ENCODE measurements at regions not wholly inside any gene's neighbourhood (a gene's known extent, or its start where the extent isn't known, plus 50 kb on each side); places are given as distances from the start of the nearest gene placed in this dataset.

DNA sequence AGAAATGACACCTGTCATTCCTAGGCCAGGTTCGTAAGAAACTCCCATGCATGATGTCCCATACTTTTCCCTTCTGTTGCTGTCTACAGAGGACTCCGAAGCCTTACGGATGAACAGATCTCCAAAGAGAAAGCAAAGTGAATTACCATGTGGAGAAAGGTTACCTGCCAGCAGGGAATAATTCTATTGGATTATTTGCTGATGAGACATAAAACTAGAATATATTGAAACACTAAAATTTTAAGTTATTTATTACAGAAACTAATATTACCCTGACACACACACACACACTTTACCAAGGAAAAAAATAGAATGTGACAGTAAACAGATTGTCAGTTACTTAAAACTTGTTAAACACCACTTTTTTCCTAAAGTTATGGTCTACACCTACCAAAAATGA is 452.7 kb upstream of the DAB2 start:
- H3K27me3 ChIP-seq (replicated peaks; ENCODE audit: control insufficient read depth, insufficient read depth, low read length): no peaks in the 10 kb centered on the region
- DNase-seq (ENCODE audit: extremely low read depth, insufficient read length): no peak
- no peaks in the 10 kb centered on the region for H3K36me3 ChIP-seq (ENCODE audit: control insufficient read depth, insufficient read depth, low read length)
- TF ChIP-seq, protein P1, sequence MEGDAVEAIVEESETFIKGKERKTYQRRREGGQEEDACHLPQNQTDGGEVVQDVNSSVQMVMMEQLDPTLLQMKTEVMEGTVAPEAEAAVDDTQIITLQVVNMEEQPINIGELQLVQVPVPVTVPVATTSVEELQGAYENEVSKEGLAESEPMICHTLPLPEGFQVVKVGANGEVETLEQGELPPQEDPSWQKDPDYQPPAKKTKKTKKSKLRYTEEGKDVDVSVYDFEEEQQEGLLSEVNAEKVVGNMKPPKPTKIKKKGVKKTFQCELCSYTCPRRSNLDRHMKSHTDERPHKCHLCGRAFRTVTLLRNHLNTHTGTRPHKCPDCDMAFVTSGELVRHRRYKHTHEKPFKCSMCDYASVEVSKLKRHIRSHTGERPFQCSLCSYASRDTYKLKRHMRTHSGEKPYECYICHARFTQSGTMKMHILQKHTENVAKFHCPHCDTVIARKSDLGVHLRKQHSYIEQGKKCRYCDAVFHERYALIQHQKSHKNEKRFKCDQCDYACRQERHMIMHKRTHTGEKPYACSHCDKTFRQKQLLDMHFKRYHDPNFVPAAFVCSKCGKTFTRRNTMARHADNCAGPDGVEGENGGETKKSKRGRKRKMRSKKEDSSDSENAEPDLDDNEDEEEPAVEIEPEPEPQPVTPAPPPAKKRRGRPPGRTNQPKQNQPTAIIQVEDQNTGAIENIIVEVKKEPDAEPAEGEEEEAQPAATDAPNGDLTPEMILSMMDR (IDR thresholded peaks at IDR 0.05; ENCODE audit: insufficient read depth, low read length, poor library complexity, severe bottlenecking): no peak
- no peak overlapping the region for H3K4me3 ChIP-seq (replicated peaks; ENCODE audit: low read depth, low read length)

- TF ChIP-seq, protein P1 (IDR thresholded peaks at IDR 0.05; ENCODE audit: insufficient read depth, low read length, poor library complexity, severe bottlenecking): no peak
- H3K4me3 ChIP-seq (replicated peaks; ENCODE audit: low read depth, low read length): no peak overlapping the region
- no peak for DNase-seq (ENCODE audit: extremely low read depth, insufficient read length)
- H3K36me3 ChIP-seq (ENCODE audit: control insufficient read depth, insufficient read depth, low read length): no peaks in the 10 kb centered on the region
- H3K27me3 ChIP-seq (replicated peaks; ENCODE audit: control insufficient read depth, insufficient read depth, low read length): no peaks in the 10 kb centered on the region
Measured at GRCh38 chr5:39876146-39876545, 451.4 kb upstream of the DAB2 start.

DNA sequence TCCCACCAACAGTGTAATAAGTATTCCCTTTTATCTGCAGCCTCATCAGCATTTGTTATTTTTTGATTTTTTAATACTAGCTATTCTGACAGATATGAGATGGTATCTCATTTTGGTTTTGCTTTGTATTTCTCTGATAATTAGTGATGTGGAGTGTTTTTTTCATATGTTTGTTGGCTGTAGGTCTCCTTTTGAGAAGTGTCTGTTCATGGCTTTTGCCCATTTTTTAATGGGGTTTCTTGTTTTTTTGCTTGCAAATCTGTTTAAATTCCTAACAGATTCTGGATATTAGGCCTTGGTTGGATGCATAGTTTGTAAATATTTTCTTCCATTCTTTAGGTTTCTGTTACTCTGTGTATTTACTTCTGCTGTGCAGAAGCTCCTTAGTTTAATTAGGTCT is 445.4 kb upstream of the DAB2 start:
- Histone ChIP-seq H3K27me3 (replicated peaks; ENCODE audit: control insufficient read depth, insufficient read depth, low read length) (no peaks in the 10 kb centered on the region), H3K4me3 (replicated peaks; ENCODE audit: low read depth, low read length) (no peak overlapping the region), H3K36me3 (ENCODE audit: control insufficient read depth, insufficient read depth, low read length) (no peaks in the 10 kb centered on the region)
- TF ChIP-seq, protein P1 (IDR thresholded peaks at IDR 0.05; ENCODE audit: insufficient read depth, low read length, poor library complexity, severe bottlenecking): no peak
- no peak for DNase-seq (ENCODE audit: extremely low read depth, insufficient read length)

DNA sequence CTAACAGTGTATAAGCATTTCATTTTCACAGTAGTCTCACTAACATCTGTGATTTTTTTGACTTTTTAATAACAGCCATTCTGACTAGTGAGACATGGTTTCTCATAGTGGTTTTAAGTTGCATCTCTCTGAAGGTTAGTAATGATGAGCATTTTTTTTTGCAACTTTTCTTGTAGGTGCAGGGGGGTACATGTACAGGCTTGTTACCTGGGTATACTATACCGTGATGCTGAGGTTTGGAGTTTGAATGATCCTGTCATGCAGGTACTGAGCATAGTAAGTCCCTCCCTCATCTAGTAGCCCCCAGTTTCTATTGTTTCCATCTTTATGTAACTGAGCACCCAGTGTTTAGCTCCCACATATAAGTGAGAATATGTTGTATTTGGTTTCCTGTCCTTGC is 444.6 kb upstream of the DAB2 start:
- H3K36me3 ChIP-seq (ENCODE audit: control insufficient read depth, insufficient read depth, low read length): no peaks in the 10 kb centered on the region
- TF ChIP-seq, protein P1 (IDR thresholded peaks at IDR 0.05; ENCODE audit: insufficient read depth, low read length, poor library complexity, severe bottlenecking): no peak
- no peak overlapping the region for H3K4me3 ChIP-seq (replicated peaks; ENCODE audit: low read depth, low read length)
- no peak for DNase-seq (ENCODE audit: extremely low read depth, insufficient read length)
- H3K27me3 ChIP-seq (replicated peaks; ENCODE audit: control insufficient read depth, insufficient read depth, low read length): no peaks in the 10 kb centered on the region

DNA sequence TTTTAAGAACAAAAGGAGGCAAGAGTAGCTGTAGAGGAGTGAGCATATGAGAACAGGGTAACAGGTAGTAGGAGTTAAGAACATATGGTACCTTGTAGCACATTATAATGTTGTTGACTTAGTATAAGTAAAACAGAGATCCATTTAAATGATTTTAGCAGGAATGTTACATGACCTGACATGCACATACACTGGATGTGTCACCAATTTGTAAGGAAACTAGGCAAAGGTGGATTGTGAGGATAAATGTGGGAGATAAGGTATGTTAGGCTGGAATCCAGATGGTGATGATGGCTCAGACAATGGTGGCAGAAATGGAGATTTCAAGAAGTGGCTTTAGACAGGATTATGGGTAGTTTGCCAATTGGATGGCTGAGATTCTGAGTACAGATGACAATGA is 443.1 kb upstream of the DAB2 start:
- no peaks in the 10 kb centered on the region for H3K36me3 ChIP-seq (ENCODE audit: control insufficient read depth, insufficient read depth, low read length)
- H3K4me3 ChIP-seq (replicated peaks; ENCODE audit: low read depth, low read length): no peak overlapping the region
- TF ChIP-seq, protein P1 (IDR thresholded peaks at IDR 0.05; ENCODE audit: insufficient read depth, low read length, poor library complexity, severe bottlenecking): no peak
- H3K27me3 ChIP-seq (replicated peaks; ENCODE audit: control insufficient read depth, insufficient read depth, low read length): no peaks in the 10 kb centered on the region
- no peak for DNase-seq (ENCODE audit: extremely low read depth, insufficient read length)

DNA sequence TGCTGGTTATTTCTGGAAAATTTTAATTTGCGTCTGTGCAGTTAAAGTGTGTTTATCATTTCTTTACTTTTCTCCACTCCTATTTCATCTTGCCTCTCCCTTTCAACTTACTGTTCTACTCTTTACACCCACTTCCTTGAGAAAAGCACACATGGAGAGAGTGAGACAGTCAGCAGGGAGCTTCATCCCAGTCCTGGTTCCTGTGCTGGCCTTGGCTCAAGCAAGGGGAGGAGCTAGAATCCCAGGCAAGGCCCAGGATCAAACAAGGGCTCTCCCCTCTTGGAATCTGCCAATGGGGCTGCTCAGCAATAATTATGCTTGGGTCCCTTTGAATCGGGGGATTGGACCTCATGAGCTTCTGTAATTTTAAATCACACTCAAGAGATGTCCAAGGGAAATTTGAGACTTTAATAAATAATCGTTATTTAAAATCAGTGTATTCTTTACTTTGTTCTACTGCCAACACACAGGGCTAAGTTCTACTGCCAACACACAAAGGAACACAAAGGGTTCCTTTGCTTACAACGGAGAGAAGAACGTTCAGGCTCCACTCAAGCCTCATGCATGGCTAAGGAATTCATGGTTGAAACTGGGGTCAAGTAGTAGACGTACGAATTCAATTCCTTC is 439.3 kb upstream of the DAB2 start:
- Histone ChIP-seq H3K27me3 (replicated peaks; ENCODE audit: control insufficient read depth, insufficient read depth, low read length) (no peaks in the 10 kb centered on the region), H3K4me3 (replicated peaks; ENCODE audit: low read depth, low read length) (no peak overlapping the region), H3K36me3 (ENCODE audit: control insufficient read depth, insufficient read depth, low read length) (no peaks in the 10 kb centered on the region)
- DNase-seq (ENCODE audit: extremely low read depth, insufficient read length): no peak
- TF ChIP-seq, protein P1 (IDR thresholded peaks at IDR 0.05; ENCODE audit: insufficient read depth, low read length, poor library complexity, severe bottlenecking): no peak
